SK-N-SH treated with all-trans-retinoic acid at 6 μM for 48 hours (cell line): ENCODE measurements at regions not wholly inside any gene's neighbourhood (a gene's known extent, or its start where the extent isn't known, plus 50 kb on each side); places are given as distances from the start of the nearest gene placed in this dataset.

Source experiments
- ARNTL ChIP-seq: fragments of 450-650 bp; formaldehyde crosslinking; IDR thresholded peaks from 2 replicates; pipeline ENCODE4 v1.5.0; 2020; ENCODE audit warnings: low read depth, mild to moderate bottlenecking, moderate library complexity, borderline replicate concordance
- BACH2 ChIP-seq: fragments of 250-450 bp; sonication (Bioruptor Pico); IDR thresholded peaks from 2 replicates; pipeline ENCODE4 v1.9.0; 2021; ENCODE audit warnings: mild to moderate bottlenecking, borderline replicate concordance
- OSR1 ChIP-seq: fragments of 250-450 bp; sonication (Bioruptor Pico); IDR thresholded peaks from 2 replicates; pipeline ENCODE4 v1.8.0; 2022; ENCODE audit warnings: moderate library complexity, mild to moderate bottlenecking, inconsistent platforms
- PPARA ChIP-seq: fragments of 250-450 bp; sonication (Bioruptor Pico); IDR thresholded peaks from 2 replicates; pipeline ENCODE4 v1.5.0; 2020; ENCODE audit warnings: mild to moderate bottlenecking, borderline replicate concordance
- TCF4 ChIP-seq: fragments of 250-450 bp; sonication (Bioruptor Pico); IDR thresholded peaks from 2 replicates; pipeline ENCODE4 v1.8.0; 2021; ENCODE audit warnings: mild to moderate bottlenecking, moderate library complexity, borderline replicate concordance
- ZFP30 ChIP-seq: fragments of 450-650 bp; formaldehyde crosslinking; IDR thresholded peaks from 2 replicates; pipeline ENCODE4 v1.5.0; 2022; ENCODE audit warnings: mild to moderate bottlenecking, moderate library complexity
- ZNF565 ChIP-seq: fragments of 450-650 bp; formaldehyde crosslinking; conservative IDR thresholded peaks from 2 replicates; pipeline ENCODE4 v1.5.0; 2020; ENCODE audit warnings: low read depth, mild to moderate bottlenecking, moderate library complexity
- TF ChIP-seq, protein P1 (sequence below): fragments of 250-450 bp; sonication (Bioruptor Pico); IDR thresholded peaks from 2 replicates; pipeline ENCODE4 v1.5.0; 2020; ENCODE audit warnings: mild to moderate bottlenecking, moderate library complexity
- TF ChIP-seq, protein P2 (sequence below): fragments of 250-450 bp; sonication (Bioruptor Pico); IDR thresholded peaks from 2 replicates; pipeline ENCODE4 v1.8.0; 2020; ENCODE audit warnings: mild to moderate bottlenecking, moderate library complexity, borderline replicate concordance
- TF ChIP-seq, protein P3 (sequence below): fragments of 250-450 bp; sonication (Bioruptor Pico); IDR thresholded peaks from 2 replicates; pipeline ENCODE4 v1.5.1; 2020; ENCODE audit warnings: low read depth, mild to moderate bottlenecking, moderate library complexity

DNA sequence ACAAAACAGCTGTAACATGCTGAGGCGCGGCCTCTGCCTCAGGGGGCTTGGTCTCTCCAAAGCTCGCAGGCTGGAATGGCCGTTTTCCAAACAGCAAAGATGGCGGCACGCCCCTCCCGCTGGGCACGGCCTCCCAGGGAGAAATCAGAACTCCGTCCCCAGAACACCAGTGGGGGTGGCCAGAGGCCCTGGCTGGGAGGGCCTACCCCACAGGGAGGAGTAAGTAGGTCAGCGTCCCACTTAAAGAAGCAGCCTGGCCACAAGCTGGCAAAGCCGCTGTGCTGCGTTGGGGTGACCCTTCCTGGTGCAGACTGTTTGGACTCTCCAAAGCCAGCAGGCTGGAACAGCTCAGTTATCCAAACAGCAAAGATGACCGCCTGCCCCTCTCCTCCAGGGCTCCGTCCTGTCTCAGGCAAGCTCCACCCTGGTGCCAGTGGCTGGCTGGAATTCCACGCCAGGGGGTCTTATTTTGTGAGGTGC lies 862.8 kb downstream of the TRIML1 start:
- no peak for TF ChIP-seq OSR1 (CRISPR knock-in tag)
- TF ChIP-seq BACH2, result no peak
- TF ChIP-seq, protein P1, sequence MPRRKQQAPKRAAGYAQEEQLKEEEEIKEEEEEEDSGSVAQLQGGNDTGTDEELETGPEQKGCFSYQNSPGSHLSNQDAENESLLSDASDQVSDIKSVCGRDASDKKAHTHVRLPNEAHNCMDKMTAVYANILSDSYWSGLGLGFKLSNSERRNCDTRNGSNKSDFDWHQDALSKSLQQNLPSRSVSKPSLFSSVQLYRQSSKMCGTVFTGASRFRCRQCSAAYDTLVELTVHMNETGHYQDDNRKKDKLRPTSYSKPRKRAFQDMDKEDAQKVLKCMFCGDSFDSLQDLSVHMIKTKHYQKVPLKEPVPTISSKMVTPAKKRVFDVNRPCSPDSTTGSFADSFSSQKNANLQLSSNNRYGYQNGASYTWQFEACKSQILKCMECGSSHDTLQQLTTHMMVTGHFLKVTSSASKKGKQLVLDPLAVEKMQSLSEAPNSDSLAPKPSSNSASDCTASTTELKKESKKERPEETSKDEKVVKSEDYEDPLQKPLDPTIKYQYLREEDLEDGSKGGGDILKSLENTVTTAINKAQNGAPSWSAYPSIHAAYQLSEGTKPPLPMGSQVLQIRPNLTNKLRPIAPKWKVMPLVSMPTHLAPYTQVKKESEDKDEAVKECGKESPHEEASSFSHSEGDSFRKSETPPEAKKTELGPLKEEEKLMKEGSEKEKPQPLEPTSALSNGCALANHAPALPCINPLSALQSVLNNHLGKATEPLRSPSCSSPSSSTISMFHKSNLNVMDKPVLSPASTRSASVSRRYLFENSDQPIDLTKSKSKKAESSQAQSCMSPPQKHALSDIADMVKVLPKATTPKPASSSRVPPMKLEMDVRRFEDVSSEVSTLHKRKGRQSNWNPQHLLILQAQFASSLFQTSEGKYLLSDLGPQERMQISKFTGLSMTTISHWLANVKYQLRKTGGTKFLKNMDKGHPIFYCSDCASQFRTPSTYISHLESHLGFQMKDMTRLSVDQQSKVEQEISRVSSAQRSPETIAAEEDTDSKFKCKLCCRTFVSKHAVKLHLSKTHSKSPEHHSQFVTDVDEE, result no peak
- TF ChIP-seq TCF4 (CRISPR knock-in tag), result no peak
- TF ChIP-seq ZNF565 (CRISPR knock-in tag), result no peak
- no peak for TF ChIP-seq ZFP30 (CRISPR knock-in tag)
- TF ChIP-seq, protein P2, sequence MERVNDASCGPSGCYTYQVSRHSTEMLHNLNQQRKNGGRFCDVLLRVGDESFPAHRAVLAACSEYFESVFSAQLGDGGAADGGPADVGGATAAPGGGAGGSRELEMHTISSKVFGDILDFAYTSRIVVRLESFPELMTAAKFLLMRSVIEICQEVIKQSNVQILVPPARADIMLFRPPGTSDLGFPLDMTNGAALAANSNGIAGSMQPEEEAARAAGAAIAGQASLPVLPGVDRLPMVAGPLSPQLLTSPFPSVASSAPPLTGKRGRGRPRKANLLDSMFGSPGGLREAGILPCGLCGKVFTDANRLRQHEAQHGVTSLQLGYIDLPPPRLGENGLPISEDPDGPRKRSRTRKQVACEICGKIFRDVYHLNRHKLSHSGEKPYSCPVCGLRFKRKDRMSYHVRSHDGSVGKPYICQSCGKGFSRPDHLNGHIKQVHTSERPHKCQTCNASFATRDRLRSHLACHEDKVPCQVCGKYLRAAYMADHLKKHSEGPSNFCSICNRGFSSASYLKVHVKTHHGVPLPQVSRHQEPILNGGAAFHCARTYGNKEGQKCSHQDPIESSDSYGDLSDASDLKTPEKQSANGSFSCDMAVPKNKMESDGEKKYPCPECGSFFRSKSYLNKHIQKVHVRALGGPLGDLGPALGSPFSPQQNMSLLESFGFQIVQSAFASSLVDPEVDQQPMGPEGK (CRISPR knock-in tag), result no peak
- TF ChIP-seq ARNTL (CRISPR knock-in tag), result no peak
- no peak for TF ChIP-seq PPARA (CRISPR knock-in tag)
- TF ChIP-seq, protein P3, sequence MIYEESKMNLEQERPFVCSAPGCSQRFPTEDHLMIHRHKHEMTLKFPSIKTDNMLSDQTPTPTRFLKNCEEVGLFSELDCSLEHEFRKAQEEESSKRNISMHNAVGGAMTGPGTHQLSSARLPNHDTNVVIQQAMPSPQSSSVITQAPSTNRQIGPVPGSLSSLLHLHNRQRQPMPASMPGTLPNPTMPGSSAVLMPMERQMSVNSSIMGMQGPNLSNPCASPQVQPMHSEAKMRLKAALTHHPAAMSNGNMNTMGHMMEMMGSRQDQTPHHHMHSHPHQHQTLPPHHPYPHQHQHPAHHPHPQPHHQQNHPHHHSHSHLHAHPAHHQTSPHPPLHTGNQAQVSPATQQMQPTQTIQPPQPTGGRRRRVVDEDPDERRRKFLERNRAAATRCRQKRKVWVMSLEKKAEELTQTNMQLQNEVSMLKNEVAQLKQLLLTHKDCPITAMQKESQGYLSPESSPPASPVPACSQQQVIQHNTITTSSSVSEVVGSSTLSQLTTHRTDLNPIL, result no peak
